H9 (cell line): ENCODE measurements at regions not wholly inside any gene's neighbourhood (a gene's known extent, or its start where the extent isn't known, plus 50 kb on each side); places are given as distances from the start of the nearest gene placed in this dataset.

Experiments used
- DNase-seq: peaks from one replicate; pipeline ENCODE4 v3.0.0-alpha.2; 2017
- H2AFZ ChIP-seq: one replicate; pipeline ENCODE4 v1.6.1; 2013; ENCODE audit warnings: mild to moderate bottlenecking, low read length, control low read depth, moderate library complexity
- H2AK5ac ChIP-seq: 2 replicates; pipeline ENCODE4 v1.6.1; 2013; ENCODE audit warnings: low read length, control low read depth, mixed read lengths; ENCODE audit not compliant: insufficient read length
- H2BK120ac ChIP-seq: one replicate; pipeline ENCODE4 v1.6.1; 2013; ENCODE audit warnings: low read depth, mild to moderate bottlenecking, low read length, control low read depth, inconsistent platforms; ENCODE audit not compliant: poor library complexity, severe bottlenecking
- H2BK12ac ChIP-seq: 2 replicates; pipeline ENCODE4 v1.6.1; 2013; ENCODE audit warnings: low read length, control low read depth, mixed read lengths, low read depth; ENCODE audit not compliant: insufficient read length
- H2BK15ac ChIP-seq: 2 replicates; pipeline ENCODE4 v1.6.1; 2013; ENCODE audit warnings: low read depth, low read length, control low read depth
- H2BK20ac ChIP-seq: one replicate; pipeline ENCODE4 v1.6.1; 2013; ENCODE audit warnings: low read depth, mild to moderate bottlenecking, low read length, control low read depth, inconsistent platforms; ENCODE audit not compliant: poor library complexity, severe bottlenecking
- H2BK5ac ChIP-seq: 2 replicates; pipeline ENCODE4 v1.6.1; 2013; ENCODE audit warnings: low read length, control low read depth, mixed read lengths; ENCODE audit not compliant: insufficient read length
- H3K14ac ChIP-seq: 2 replicates; pipeline ENCODE4 v1.6.1; 2013; ENCODE audit warnings: low read length, control low read depth; ENCODE audit not compliant: insufficient read depth
- H3K18ac ChIP-seq: 2 replicates; pipeline ENCODE4 v1.6.1; 2013; ENCODE audit warnings: low read depth, mild to moderate bottlenecking, mixed read lengths, low read length, control low read depth; ENCODE audit not compliant: insufficient read length
- H3K23ac ChIP-seq: 2 replicates; pipeline ENCODE4 v1.6.1; 2013; ENCODE audit warnings: low read length, control low read depth, mixed read lengths, low read depth; ENCODE audit not compliant: insufficient read length
- H3K23me2 ChIP-seq: 2 replicates; pipeline ENCODE4 v1.6.1; 2013; ENCODE audit warnings: low read depth, mild to moderate bottlenecking, mixed read lengths, low read length, control low read depth; ENCODE audit not compliant: insufficient read length, poor library complexity, severe bottlenecking
- H3K27ac ChIP-seq: 2 replicates; pipeline ENCODE4 v1.5.1; 2013; ENCODE audit warnings: low read length, control low read depth, mixed read lengths, low read depth; ENCODE audit not compliant: insufficient read length
- H3K27me3 ChIP-seq: 2 replicates; pipeline ENCODE4 v1.6.1; 2013; ENCODE audit warnings: low read length, control low read depth, inconsistent platforms; ENCODE audit not compliant: insufficient read depth
- H3K4ac ChIP-seq: 2 replicates; pipeline ENCODE4 v1.6.1; 2013; ENCODE audit warnings: low read depth, mild to moderate bottlenecking, control low read depth, inconsistent platforms, low read length, moderate library complexity
- H3K4me1 ChIP-seq: 2 replicates; pipeline ENCODE4 v1.6.1; 2013; ENCODE audit warnings: low read length, control low read depth, inconsistent platforms; ENCODE audit not compliant: insufficient read depth
- H3K4me2 ChIP-seq: 2 replicates; pipeline ENCODE4 v1.6.1; 2013; ENCODE audit warnings: low read length, control low read depth, mixed read lengths; ENCODE audit not compliant: insufficient read length, insufficient read depth
- H3K56ac ChIP-seq: 2 replicates; pipeline ENCODE4 v1.6.1; 2013; ENCODE audit warnings: low read depth, mild to moderate bottlenecking, mixed read lengths, low read length, control low read depth; ENCODE audit not compliant: insufficient read length
- H3K79me1 ChIP-seq: 2 replicates; pipeline ENCODE4 v1.6.1; 2013; ENCODE audit warnings: low read depth, mild to moderate bottlenecking, moderate library complexity, low read length, control low read depth, inconsistent platforms; ENCODE audit not compliant: insufficient read depth, poor library complexity, severe bottlenecking
- H3K79me2 ChIP-seq: 2 replicates; pipeline ENCODE4 v1.6.1; 2013; ENCODE audit warnings: low read length, control low read depth, inconsistent platforms; ENCODE audit not compliant: insufficient read depth
- H3K9ac ChIP-seq: 2 replicates; pipeline ENCODE4 v1.6.1; 2013; ENCODE audit warnings: low read length, control low read depth, mixed read lengths; ENCODE audit not compliant: insufficient read length; ENCODE audit errors: extremely low read depth
- H3K9me3 ChIP-seq: one replicate; pipeline ENCODE4 v1.6.1; 2013; ENCODE audit warnings: low read depth, low read length, inconsistent platforms; ENCODE audit not compliant: control insufficient read depth
- H3T11ph ChIP-seq: one replicate; pipeline ENCODE4 v1.6.1; 2013; ENCODE audit warnings: mild to moderate bottlenecking, low read length, control low read depth, inconsistent platforms
- H4K20me1 ChIP-seq: one replicate; pipeline ENCODE4 v1.6.1; 2013; ENCODE audit not compliant: control insufficient read depth, insufficient read length, insufficient read depth
- H4K5ac ChIP-seq: 2 replicates; pipeline ENCODE4 v1.6.1; 2013; ENCODE audit warnings: low read depth, mild to moderate bottlenecking, mixed read lengths, low read length, control low read depth; ENCODE audit not compliant: insufficient read length
- H4K8ac ChIP-seq: replicated peaks from 2 replicates; pipeline ENCODE4 v1.6.1; 2013; ENCODE audit warnings: low read length, control low read depth, mixed read lengths, low read depth; ENCODE audit not compliant: insufficient read length
- H4K91ac ChIP-seq: 2 replicates; pipeline ENCODE4 v1.6.1; 2013; ENCODE audit warnings: low read depth, mild to moderate bottlenecking, moderate library complexity, mixed read lengths, low read length, control low read depth; ENCODE audit not compliant: insufficient read length
- H3K27ac Mint-ChIP-seq, 3 experiments: 2 replicates in 2 of 3; 3 replicates in 1 of 3; pipeline ENCODE4 v1.8.0; 2020 to 2021; ENCODE audit warnings: mixed read lengths in 3 of 3, mild to moderate bottlenecking in 1 of 3, moderate library complexity in 1 of 3
- H3K27me3 Mint-ChIP-seq: 2 replicates; pipeline ENCODE4 v1.8.0; 2021; ENCODE audit warnings: low read depth, mild to moderate bottlenecking, moderate library complexity, mixed read lengths
- H3K36me3 Mint-ChIP-seq, 3 experiments: 2 replicates in 2 of 3; 3 replicates in 1 of 3; pipeline ENCODE4 v1.8.0; 2020 to 2021; ENCODE audit warnings: low read depth in 3 of 3, mixed read lengths in 3 of 3; ENCODE audit not compliant: insufficient read depth in 1 of 3
- H3K4me1 Mint-ChIP-seq, 2 experiments: 2 replicates each; pipeline ENCODE4 v1.8.0; 2020; ENCODE audit warnings: mixed read lengths in 2 of 2
- H3K4me3 Mint-ChIP-seq, 2 experiments: 2 replicates in 1 of 2; 3 replicates in 1 of 2; pipeline ENCODE4 v1.8.0; 2020 to 2021; ENCODE audit warnings: mild to moderate bottlenecking in 2 of 2, mixed read lengths in 2 of 2, moderate library complexity in 1 of 2
- H3K9me3 Mint-ChIP-seq, 2 experiments: 2 replicates in 1 of 2; 3 replicates in 1 of 2; pipeline ENCODE4 v1.8.0; 2020; ENCODE audit warnings: mild to moderate bottlenecking in 2 of 2, mixed read lengths in 2 of 2, moderate library complexity in 1 of 2
- WGBS: extraction: QIAGEN DNeasy Blood & Tissue Kit; methylation state at CpG from one replicate; pipeline ENCODE4 v1.1.7; 2013; ENCODE audit warnings: missing lambda C conversion rate, low lambda C conversion rate, mixed read lengths; ENCODE audit not compliant: insufficient read length; ENCODE audit errors: extremely low coverage; 5-methylcytosine and 5-hydroxymethylcytosine counted together
- TF ChIP-seq, protein P1 (sequence below): fragments of 200-600 bp; sonication (generic); conservative IDR thresholded peaks from 3 replicates; pipeline ENCODE4 v1.8.0; 2021; ENCODE audit warnings: antibody characterized with exemption, mild to moderate bottlenecking

DNA sequence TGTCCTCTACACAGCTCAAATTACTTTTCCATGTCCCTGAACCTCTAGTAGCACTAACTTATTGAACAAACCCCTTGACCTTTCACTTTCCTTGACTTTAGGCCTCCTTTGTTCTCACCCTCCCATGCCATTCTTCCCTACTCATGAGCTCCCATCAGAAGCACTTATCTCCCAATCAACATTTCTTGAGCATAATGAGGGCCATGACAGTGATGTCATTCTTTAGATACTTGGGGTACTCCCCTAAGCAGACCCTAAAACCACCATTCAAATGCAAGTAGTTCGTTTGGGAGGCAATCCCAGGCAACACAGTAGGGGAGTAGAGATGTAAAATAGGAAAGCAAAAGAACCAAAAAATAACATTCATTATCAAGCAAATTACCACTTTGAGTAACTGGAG is 115.9 kb upstream of the ARHGAP28 start:
- Histone ChIP-seq H3K4me2 (no peak overlapping the region), H2BK12ac (no peak overlapping the region), H3K4me1 (0 out of 2 replicates have a peak, but pooled peaks cover 4% of the 10 kb centered on the region), H3K79me1 (no peaks in the 10 kb centered on the region), H2BK20ac (no peak overlapping the region), H4K20me1 (no peaks in the 10 kb centered on the region), H3K4ac (no peak overlapping the region), H3K9me3 (no peaks in the 10 kb centered on the region), H3T11ph (no peak overlapping the region), H2BK5ac (no peak overlapping the region), H2AFZ (no peak overlapping the region), H3K23me2 (no peaks in the 10 kb centered on the region), H2BK120ac (no peak overlapping the region), H2BK15ac (no peak overlapping the region), H3K23ac (no peak overlapping the region), H4K8ac (no peak overlapping the region), H3K56ac (no peak overlapping the region), H3K27ac (no peak overlapping the region), H3K18ac (no peak overlapping the region), H3K14ac (no peak overlapping the region), H2AK5ac (no peak overlapping the region), H3K9ac (no peak overlapping the region), H4K91ac (no peak overlapping the region), H4K5ac (no peak overlapping the region), H3K79me2 (no peaks in the 10 kb centered on the region), H3K27me3 (no peaks in the 10 kb centered on the region)
- peaks cover 28 to 31% of the 10 kb centered on the region in 2 experiments for H3K9me3 Mint-ChIP-seq
- H3K27ac Mint-ChIP-seq, result peak overlapping the region in 2 of 3 experiments; percentile 7 to 48; a peak in 3 of 7 replicates
- TF ChIP-seq, protein P1, sequence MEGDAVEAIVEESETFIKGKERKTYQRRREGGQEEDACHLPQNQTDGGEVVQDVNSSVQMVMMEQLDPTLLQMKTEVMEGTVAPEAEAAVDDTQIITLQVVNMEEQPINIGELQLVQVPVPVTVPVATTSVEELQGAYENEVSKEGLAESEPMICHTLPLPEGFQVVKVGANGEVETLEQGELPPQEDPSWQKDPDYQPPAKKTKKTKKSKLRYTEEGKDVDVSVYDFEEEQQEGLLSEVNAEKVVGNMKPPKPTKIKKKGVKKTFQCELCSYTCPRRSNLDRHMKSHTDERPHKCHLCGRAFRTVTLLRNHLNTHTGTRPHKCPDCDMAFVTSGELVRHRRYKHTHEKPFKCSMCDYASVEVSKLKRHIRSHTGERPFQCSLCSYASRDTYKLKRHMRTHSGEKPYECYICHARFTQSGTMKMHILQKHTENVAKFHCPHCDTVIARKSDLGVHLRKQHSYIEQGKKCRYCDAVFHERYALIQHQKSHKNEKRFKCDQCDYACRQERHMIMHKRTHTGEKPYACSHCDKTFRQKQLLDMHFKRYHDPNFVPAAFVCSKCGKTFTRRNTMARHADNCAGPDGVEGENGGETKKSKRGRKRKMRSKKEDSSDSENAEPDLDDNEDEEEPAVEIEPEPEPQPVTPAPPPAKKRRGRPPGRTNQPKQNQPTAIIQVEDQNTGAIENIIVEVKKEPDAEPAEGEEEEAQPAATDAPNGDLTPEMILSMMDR, result no peak
- WGBS, result no CpG with 5 or more reads among the region's 1 CpG
- peaks cover 13 to 45% (median 16%) of the 10 kb centered on the region in 3 experiments; a peak in 6 of 7 replicates for H3K36me3 Mint-ChIP-seq
- DNase-seq, result no peak
- no peak overlapping the region for H3K4me3 Mint-ChIP-seq
- peaks cover 9 to 20% of the 10 kb centered on the region in 2 experiments for H3K4me1 Mint-ChIP-seq
- peaks cover 11% of the 10 kb centered on the region for H3K27me3 Mint-ChIP-seq
